ENCODE measurements at regions not wholly inside any gene's neighbourhood (a gene's known extent, or its start where the extent isn't known, plus 50 kb on each side); places are given as distances from the start of the nearest gene placed in this dataset.

- DNase-seq, result no peak
Measured at GRCh38 chr16:26993511-26993910, 73.2 kb upstream of the C16orf82 start.

- DNase-seq, result no peak
Measured at GRCh38 chr16:26993963-26994362, 72.8 kb upstream of the C16orf82 start.

GRCh38 chr16:26995522-26995921, 71.2 kb upstream of the C16orf82 start:
- DNase-seq, result no peak

GRCh38 chr16:27005386-27005785, 61.3 kb upstream of the C16orf82 start:
- no peak for DNase-seq
